KMS-11 (cell line): ENCODE measurements at regions not wholly inside any gene's neighbourhood (a gene's known extent, or its start where the extent isn't known, plus 50 kb on each side); places are given as distances from the start of the nearest gene placed in this dataset.

Source experiments
- H2AFZ ChIP-seq: fragments of 200-600 bp; sonication (generic); 2 replicates; pipeline ENCODE4 v1.6.1; 2016; ENCODE audit warnings: antibody characterized with exemption, mixed run types, low read depth
- H3K27ac ChIP-seq: fragments of 200-600 bp; sonication (generic); 2 replicates; pipeline ENCODE4 v1.6.1; 2016; ENCODE audit warnings: mild to moderate bottlenecking, mixed run types
- H3K27me3 ChIP-seq: fragments of 200-600 bp; sonication (generic); 2 replicates; pipeline ENCODE4 v1.6.1; 2017; ENCODE audit warnings: mild to moderate bottlenecking, low read depth, mixed run types, moderate library complexity; ENCODE audit not compliant: insufficient read depth
- H3K36me3 ChIP-seq: fragments of 200-600 bp; sonication (generic); 2 replicates; pipeline ENCODE4 v1.6.1; 2017; ENCODE audit warnings: mild to moderate bottlenecking, mixed run types; ENCODE audit not compliant: insufficient read depth
- H3K4me1 ChIP-seq: fragments of 200-600 bp; sonication (generic); 2 replicates; pipeline ENCODE4 v1.6.1; 2016; ENCODE audit warnings: mild to moderate bottlenecking, low read depth, mixed run types; ENCODE audit not compliant: poor library complexity, severe bottlenecking
- H3K4me2 ChIP-seq: fragments of 200-600 bp; sonication (generic); 2 replicates; pipeline ENCODE4 v1.7.0; 2016; ENCODE audit warnings: mild to moderate bottlenecking, mixed run types
- H3K4me3 ChIP-seq: fragments of 200-600 bp; sonication (generic); IDR thresholded peaks from 2 replicates; pipeline ENCODE4 v1.6.1; 2017; ENCODE audit warnings: low read depth, low read length, mixed read lengths; ENCODE audit not compliant: insufficient read depth
- H3K79me2 ChIP-seq: fragments of 200-600 bp; sonication (generic); 2 replicates; pipeline ENCODE4 v1.6.1; 2016; ENCODE audit warnings: low read depth, mixed run types; ENCODE audit not compliant: insufficient read depth
- H3K9ac ChIP-seq: fragments of 200-600 bp; sonication (generic); 2 replicates; pipeline ENCODE4 v1.6.1; 2016; ENCODE audit warnings: mild to moderate bottlenecking, mixed run types
- H4K20me1 ChIP-seq: fragments of 200-600 bp; sonication (generic); 2 replicates; pipeline ENCODE4 v1.6.1; 2016; ENCODE audit warnings: mild to moderate bottlenecking, mixed run types; ENCODE audit not compliant: insufficient read depth
- TF ChIP-seq, protein P1 (sequence below): fragments of 200-600 bp; sonication (generic); conservative IDR thresholded peaks from 2 replicates; pipeline ENCODE4 v1.6.1; 2017; ENCODE audit warnings: low read depth, mild to moderate bottlenecking, antibody characterized with exemption, low read length, moderate library complexity, mixed read lengths

DNA sequence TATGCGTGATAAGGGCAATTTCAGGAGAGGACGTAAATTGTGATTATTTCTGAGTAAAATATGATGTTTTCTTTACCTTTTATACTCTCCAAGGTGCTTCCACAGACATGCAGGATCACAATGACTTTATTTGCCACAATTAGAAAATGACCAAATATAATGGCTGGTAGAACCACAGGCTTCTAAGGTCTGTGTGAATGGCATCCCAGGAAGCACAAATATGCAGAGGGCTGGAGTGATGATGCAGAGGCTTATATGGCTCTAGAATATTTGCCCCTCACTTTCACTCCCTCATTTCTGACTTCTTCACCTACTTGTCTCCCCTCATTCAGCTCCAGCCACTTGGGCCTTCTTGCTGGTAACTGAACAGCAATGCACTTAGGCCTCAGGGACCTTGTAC, 502.1 kb upstream of the MAP3K7 start:
- TF ChIP-seq, protein P1, sequence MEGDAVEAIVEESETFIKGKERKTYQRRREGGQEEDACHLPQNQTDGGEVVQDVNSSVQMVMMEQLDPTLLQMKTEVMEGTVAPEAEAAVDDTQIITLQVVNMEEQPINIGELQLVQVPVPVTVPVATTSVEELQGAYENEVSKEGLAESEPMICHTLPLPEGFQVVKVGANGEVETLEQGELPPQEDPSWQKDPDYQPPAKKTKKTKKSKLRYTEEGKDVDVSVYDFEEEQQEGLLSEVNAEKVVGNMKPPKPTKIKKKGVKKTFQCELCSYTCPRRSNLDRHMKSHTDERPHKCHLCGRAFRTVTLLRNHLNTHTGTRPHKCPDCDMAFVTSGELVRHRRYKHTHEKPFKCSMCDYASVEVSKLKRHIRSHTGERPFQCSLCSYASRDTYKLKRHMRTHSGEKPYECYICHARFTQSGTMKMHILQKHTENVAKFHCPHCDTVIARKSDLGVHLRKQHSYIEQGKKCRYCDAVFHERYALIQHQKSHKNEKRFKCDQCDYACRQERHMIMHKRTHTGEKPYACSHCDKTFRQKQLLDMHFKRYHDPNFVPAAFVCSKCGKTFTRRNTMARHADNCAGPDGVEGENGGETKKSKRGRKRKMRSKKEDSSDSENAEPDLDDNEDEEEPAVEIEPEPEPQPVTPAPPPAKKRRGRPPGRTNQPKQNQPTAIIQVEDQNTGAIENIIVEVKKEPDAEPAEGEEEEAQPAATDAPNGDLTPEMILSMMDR = no peak
- H3K9ac ChIP-seq = no peak overlapping the region

DNA sequence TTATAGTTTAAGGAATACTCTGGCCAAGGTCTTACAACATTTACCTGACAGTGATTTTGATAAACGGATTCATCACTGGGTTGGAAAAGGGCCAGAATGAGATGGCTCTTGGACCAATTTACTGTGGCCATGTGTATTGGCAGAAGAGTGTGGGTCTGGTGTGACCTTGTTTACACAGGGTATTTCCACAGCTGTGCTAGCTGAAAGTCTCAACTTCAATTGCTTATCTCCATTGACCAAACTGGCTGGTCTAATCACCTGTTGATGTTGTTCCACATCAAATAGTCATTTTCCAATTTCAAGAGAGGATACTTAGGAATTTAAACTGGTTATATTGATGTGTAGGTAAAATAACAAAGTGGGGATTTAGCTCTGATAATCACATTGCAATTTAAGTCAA, 501.6 kb upstream of the MAP3K7 start:
- TF ChIP-seq, protein P1 = no peak
- H3K27ac ChIP-seq = no peak overlapping the region
- H3K36me3 ChIP-seq = no peaks in the 10 kb centered on the region
- H3K4me2 ChIP-seq = no peak overlapping the region
- no peak overlapping the region for H3K9ac ChIP-seq
- H4K20me1 ChIP-seq = no peaks in the 10 kb centered on the region
- no peaks in the 10 kb centered on the region for H3K79me2 ChIP-seq
- no peaks in the 10 kb centered on the region for H3K4me1 ChIP-seq
- H3K4me3 ChIP-seq = no peak overlapping the region
- H3K27me3 ChIP-seq = no peaks in the 10 kb centered on the region
- no peak overlapping the region for H2AFZ ChIP-seq

More for the DNA sequence above, 502.1 kb upstream of the MAP3K7 start:
- no peak overlapping the region for H2AFZ ChIP-seq
- no peaks in the 10 kb centered on the region for H3K4me1 ChIP-seq
- no peaks in the 10 kb centered on the region for H3K27me3 ChIP-seq
- no peaks in the 10 kb centered on the region for H4K20me1 ChIP-seq
- no peak overlapping the region for H3K4me3 ChIP-seq
- H3K27ac ChIP-seq = no peak overlapping the region
- H3K4me2 ChIP-seq = no peak overlapping the region
- H3K79me2 ChIP-seq = no peaks in the 10 kb centered on the region
- H3K36me3 ChIP-seq = no peaks in the 10 kb centered on the region

- TF ChIP-seq, protein P1 = no peak
- Histone ChIP-seq H3K4me2 (no peak overlapping the region), H3K27me3 (no peaks in the 10 kb centered on the region), H3K4me3 (no peak overlapping the region), H2AFZ (no peak overlapping the region), H3K9ac (no peak overlapping the region), H3K4me1 (no peaks in the 10 kb centered on the region), H3K79me2 (no peaks in the 10 kb centered on the region), H4K20me1 (no peaks in the 10 kb centered on the region), H3K36me3 (no peaks in the 10 kb centered on the region), H3K27ac (no peak overlapping the region)
Observed at GRCh38 chr6:91087908-91088307, 501.0 kb upstream of the MAP3K7 start.

GRCh38 chr6:91083211-91083610, 496.3 kb upstream of the MAP3K7 start:
- Histone ChIP-seq H3K27ac (no peak overlapping the region), H4K20me1 (no peaks in the 10 kb centered on the region), H2AFZ (no peak overlapping the region), H3K36me3 (no peaks in the 10 kb centered on the region), H3K79me2 (no peaks in the 10 kb centered on the region), H3K27me3 (no peaks in the 10 kb centered on the region), H3K4me1 (no peaks in the 10 kb centered on the region), H3K4me2 (no peak overlapping the region), H3K9ac (no peak overlapping the region), H3K4me3 (no peak overlapping the region)
- TF ChIP-seq, protein P1 = no peak
